NCI-H524 (cell line): ENCODE measurements at regions not wholly inside any gene's neighbourhood (a gene's known extent, or its start where the extent isn't known, plus 50 kb on each side); places are given as distances from the start of the nearest gene placed in this dataset.

Source experiments
- DNase-seq, 2 experiments: peaks; one replicate each; lab custom pipeline; 2025; lab: John Stamatoyannopoulos, UW

- DNase-seq, result no peak
Observed at GRCh38 chr12:103181366-103182152, 224.1 kb downstream of the ASCL1 start.

DNA sequence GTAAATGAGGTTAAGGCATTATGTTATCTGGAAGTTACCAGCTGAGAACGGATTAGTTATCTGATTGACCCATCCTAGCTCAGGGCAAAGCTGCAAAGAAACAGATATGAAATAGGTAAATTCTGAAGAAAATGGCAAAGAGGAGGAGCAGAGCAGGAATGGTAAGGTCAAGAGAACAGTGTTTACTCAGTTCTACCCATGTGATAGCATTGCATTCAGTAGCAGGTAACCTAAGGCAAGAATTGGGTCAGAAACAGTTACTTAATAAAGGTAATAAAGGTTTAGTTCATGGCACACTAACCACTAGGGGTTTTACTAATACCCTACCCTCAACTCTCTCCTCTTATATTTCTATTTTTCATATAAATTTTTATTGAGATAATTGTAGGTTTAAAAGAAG is 224.8 kb downstream of the ASCL1 start:
- no peak for DNase-seq

- no peak for DNase-seq
Observed at GRCh38 chr12:103196467-103196866, 239.0 kb downstream of the ASCL1 start.

GRCh38 chr12:103197725-103198388 is 240.4 kb downstream of the ASCL1 start:
- no peak for DNase-seq

DNA sequence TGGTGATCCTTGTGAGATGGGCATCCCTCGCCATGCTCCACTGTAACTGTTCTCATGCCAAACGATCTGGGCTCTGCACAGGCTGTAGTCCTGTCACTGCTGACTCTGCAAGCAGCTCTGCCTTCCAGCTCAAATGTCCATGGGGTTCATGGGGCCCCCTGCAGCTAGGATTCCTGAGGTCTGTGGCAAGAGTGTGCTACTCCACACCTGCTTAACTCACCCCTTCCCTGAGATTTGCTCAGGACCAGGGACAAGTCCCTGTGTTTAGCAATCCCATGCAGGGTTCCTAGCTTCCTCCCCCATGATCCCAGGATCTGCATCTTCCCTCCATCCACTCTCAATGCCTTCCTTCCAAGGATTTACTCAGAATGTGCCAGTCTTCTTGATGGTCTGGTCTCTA is 241.0 kb downstream of the ASCL1 start:
- DNase-seq, result no peak

DNA sequence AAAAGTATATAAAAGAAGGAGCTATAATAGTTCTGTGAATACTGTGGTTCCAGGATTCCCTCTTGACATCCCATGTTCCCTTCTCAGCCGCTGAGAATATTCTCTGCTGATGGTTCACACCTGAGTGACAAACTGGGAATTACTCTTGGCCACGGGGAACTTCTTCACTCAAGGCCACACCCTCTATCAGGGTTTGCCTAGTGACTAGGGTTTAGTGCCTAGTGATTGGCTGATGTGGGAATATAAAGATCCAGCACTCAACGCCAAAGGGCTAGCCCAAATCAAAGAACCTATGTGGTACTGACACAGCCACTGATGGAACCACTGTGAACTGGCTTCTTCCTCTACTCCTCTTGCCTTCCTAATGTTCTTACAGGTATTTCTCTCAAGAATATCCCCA is 248.4 kb downstream of the ASCL1 start:
- DNase-seq, result no peak

- DNase-seq, result no peak
Observed at GRCh38 chr12:103207936-103208335, 250.5 kb downstream of the ASCL1 start.

DNA sequence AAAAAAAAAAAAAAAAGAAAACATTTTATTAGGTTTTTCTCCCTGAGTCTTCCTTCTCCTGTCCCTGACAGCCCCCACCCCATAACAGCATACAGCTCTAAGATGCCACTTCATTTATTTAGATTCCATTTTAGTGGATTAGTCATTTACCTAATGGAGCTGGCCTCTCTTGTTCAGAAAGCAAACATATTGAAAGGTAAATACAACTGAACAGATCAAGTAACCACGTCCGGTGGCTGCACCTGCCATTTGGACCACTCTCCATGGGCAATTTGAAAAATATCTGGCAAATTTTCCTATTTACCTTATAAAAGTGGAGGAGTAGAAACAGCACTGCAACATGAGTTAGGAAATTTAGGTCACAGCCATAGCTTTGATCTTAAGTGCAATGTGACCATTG is 254.6 kb downstream of the C12orf42 start:
- no peak for DNase-seq

DNA sequence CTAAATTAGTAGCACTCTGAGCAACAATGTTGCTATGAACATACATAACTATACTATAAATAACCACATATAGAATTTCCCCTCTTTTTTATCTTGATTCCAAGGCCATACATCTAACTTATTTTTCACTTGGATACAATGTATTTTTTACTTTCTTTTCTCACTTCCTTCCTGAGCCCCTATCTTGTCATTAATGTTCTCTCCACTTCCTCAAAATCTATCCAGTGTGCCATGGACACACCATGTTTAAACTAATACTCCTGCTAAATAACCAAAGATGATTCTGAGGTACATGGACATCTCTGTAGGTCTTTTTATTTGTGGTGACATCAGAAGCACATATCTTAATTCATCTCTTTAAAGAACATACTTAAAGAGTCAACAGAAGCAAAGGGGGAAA is 251.2 kb downstream of the C12orf42 start:
- DNase-seq, result no peak

DNA sequence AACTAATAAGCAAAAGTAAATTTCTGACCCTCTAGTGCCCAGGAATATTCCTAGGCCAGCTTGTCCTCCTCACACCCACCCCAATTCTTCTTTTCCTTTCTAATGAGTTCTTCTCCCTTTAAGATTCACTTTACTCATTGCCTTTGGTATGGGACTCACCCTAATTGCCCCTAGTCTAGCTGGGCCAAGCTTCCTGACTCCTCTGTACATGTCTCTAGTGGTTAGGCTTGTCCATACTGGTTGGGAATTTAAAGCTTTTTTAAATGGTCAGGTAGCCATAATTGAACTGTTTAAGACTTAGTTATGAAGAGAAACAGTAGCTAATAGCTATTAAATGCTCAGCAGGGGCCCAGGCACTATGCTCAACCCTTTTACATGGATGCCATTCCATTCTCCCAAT is 248.2 kb downstream of the C12orf42 start:
- DNase-seq, result peak in 1 of 2 experiments; percentile 4

DNA sequence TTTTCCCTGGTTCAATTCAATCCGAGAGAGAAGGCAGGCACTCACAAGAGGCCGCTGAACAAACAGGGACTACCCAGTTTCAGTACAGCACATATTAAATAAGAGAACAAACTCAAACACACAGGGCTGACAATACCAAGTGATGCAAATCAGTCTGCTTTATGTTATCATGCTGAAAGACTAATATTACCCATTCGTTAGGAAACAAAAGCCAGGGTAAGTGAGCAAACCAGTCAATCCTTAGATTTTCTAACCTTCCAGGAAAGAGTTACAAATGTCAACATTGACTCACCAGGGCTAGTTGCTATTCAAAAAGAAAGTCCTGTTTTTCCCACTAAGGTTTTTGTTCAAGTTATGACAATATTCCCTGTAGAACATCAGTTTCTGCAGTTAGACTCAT is 246.2 kb downstream of the C12orf42 start:
- no peak for DNase-seq

- DNase-seq, result no peak
Observed at GRCh38 chr12:103250487-103250886, 245.3 kb downstream of the C12orf42 start.
